K562 (cell line): ENCODE measurements at regions not wholly inside any gene's neighbourhood (a gene's known extent, or its start where the extent isn't known, plus 50 kb on each side); places are given as distances from the start of the nearest gene placed in this dataset.

Experiments
- ATAC-seq: fragments of 200-7000 bp; cut with Tn5 transposase; 3 replicates; pipeline ENCODE4 v1.9.1; 2020; ENCODE audit warnings: moderate library complexity
- BruUV-seq: library from RNA; stranded (reverse); fragments of 400-500 nt; replicated peaks from 2 replicates; lab custom pipeline; 2021; lab: Mats Ljungman, UMichigan
- CTCF ChIA-PET: fragments of 300-600 bp; formaldehyde crosslinking; extraction: SDS; loops from one replicate; lab custom pipeline; 2021; ENCODE audit warnings: low intra/inter-chr PET ratio; lab: Yijun Ruan, JAX
- POLR2A ChIA-PET: fragments of 300-600, 350-650 bp; sonication (Branson Sonifier 250); formaldehyde crosslinking; extraction: SDS; loops from one replicate; lab custom pipeline; 2021; ENCODE audit warnings: antibody characterized with exemption, inconsistent platforms; lab: Yijun Ruan, JAX
- DNase-seq, 4 experiments: peaks; one replicate each; pipeline versions ENCODE4 v3.0.0 to v3.0.0-alpha.2; 2011 to 2018; ENCODE audit warnings: low spot score in 3 of 4, mixed read lengths in 3 of 4; ENCODE audit errors: extremely low read depth in 1 of 4
- FAIRE-seq: peaks from 2 replicates; lab custom pipeline; 2011; peaks lifted over from hg19 to GRCh38; lab: Jason Lieb, UNC
- H2AFZ ChIP-seq: 2 replicates; pipeline ENCODE4 v1.6.0; 2011; ENCODE audit warnings: low read depth, low read length, control low read depth, inconsistent platforms
- H3K27ac ChIP-seq: fragments of 200-600 bp; 3 replicates; pipeline ENCODE4 v1.8.0; 2011; ENCODE audit warnings: low read depth, mild to moderate bottlenecking, control low read depth, inconsistent platforms, low read length, moderate library complexity, mixed read lengths; ENCODE audit errors: extremely low read depth
- H3K27me3 ChIP-seq, 2 experiments: fragments of 300-600 bp in 1 of 2; 2 replicates in 1 of 2; 3 replicates in 1 of 2; pipeline versions ENCODE4 v1.6.0 to v1.8.0; 2011; ENCODE audit warnings: inconsistent platforms in 2 of 2, low read length in 2 of 2, mild to moderate bottlenecking in 1 of 2, mixed read lengths in 1 of 2, moderate library complexity in 1 of 2; ENCODE audit not compliant: control insufficient read depth in 2 of 2, insufficient read depth in 2 of 2
- H3K36me3 ChIP-seq: fragments of 300-600 bp; 3 replicates; pipeline ENCODE4 v1.8.0; 2011; ENCODE audit warnings: mild to moderate bottlenecking, low read length, inconsistent platforms; ENCODE audit not compliant: control insufficient read depth, insufficient read depth
- H3K4me1 ChIP-seq, 2 experiments: fragments of 200-600 bp in 1 of 2; replicated peaks in 1 of 2; 2 replicates in 1 of 2; 3 replicates in 1 of 2; pipeline versions ENCODE4 v1.5.1 to v1.8.0; 2011; ENCODE audit warnings: inconsistent platforms in 2 of 2, low read length in 2 of 2, mild to moderate bottlenecking in 1 of 2, mixed read lengths in 1 of 2, moderate library complexity in 1 of 2; ENCODE audit not compliant: control insufficient read depth in 2 of 2, insufficient read depth in 2 of 2
- H3K4me2 ChIP-seq: 2 replicates; pipeline ENCODE4 v1.6.1; 2011; ENCODE audit warnings: low read length, control low read depth, inconsistent platforms, mixed read lengths; ENCODE audit not compliant: insufficient read depth
- H3K4me3 ChIP-seq: fragments of 200-600 bp; sonication (generic), shearing (Covaris generic); 2 replicates; pipeline ENCODE4 v1.5.1; 2016; ENCODE audit warnings: control low read depth, inconsistent platforms
- H3K79me2 ChIP-seq: fragments of 200-600 bp; 3 replicates; pipeline ENCODE4 v1.8.0; 2011; ENCODE audit warnings: low read length, inconsistent platforms; ENCODE audit not compliant: control insufficient read depth, insufficient read depth
- H3K9ac ChIP-seq, 2 experiments: 2 replicates each; pipeline versions ENCODE4 v1.6.0 to v1.6.1; 2011; ENCODE audit warnings: low read depth in 2 of 2, low read length in 2 of 2, control low read depth in 1 of 2, inconsistent platforms in 1 of 2, mild to moderate bottlenecking in 1 of 2, mixed read lengths in 1 of 2; ENCODE audit not compliant: insufficient read depth in 1 of 2
- H3K9me1 ChIP-seq: one replicate; pipeline ENCODE4 v1.6.0; 2011; ENCODE audit warnings: inconsistent platforms, mild to moderate bottlenecking, low read length, moderate library complexity; ENCODE audit not compliant: control insufficient read depth, insufficient read depth
- H3K9me3 ChIP-seq: replicated peaks from 2 replicates; pipeline ENCODE4 v1.5.1; 2011; ENCODE audit warnings: low read depth, low read length, inconsistent platforms; ENCODE audit not compliant: control insufficient read depth, insufficient read depth
- H4K20me1 ChIP-seq: replicated peaks from 2 replicates; pipeline ENCODE4 v1.6.1; 2011; ENCODE audit warnings: low read length, inconsistent platforms, mixed read lengths; ENCODE audit not compliant: control insufficient read depth, insufficient read depth
- BRF1 ChIP-seq: IDR thresholded peaks from 3 replicates; pipeline ENCODE4 v1.6.1; 2011; ENCODE audit warnings: borderline replicate concordance, mild to moderate bottlenecking; ENCODE audit not compliant: insufficient read length; ENCODE audit errors: extremely low read depth
- HDAC6 ChIP-seq: IDR thresholded peaks from 2 replicates; pipeline ENCODE4 v1.6.1; 2012; ENCODE audit warnings: low read depth, mild to moderate bottlenecking, control low read depth, inconsistent platforms, low read length, moderate library complexity
- LEF1 ChIP-seq: fragments of 450-650 bp; IDR thresholded peaks from 2 replicates; pipeline ENCODE4 v1.6.1; 2016; ENCODE audit warnings: mild to moderate bottlenecking
- MEF2A ChIP-seq: IDR thresholded peaks from 2 replicates; pipeline ENCODE4 v1.6.1; 2011; ENCODE audit warnings: low read depth, mild to moderate bottlenecking, low read length, moderate library complexity; ENCODE audit not compliant: control insufficient read depth
- NCOR1 ChIP-seq: fragments of 450-650 bp; IDR thresholded peaks from 2 replicates; pipeline ENCODE4 v1.6.1; 2016; ENCODE audit warnings: mild to moderate bottlenecking, moderate library complexity
- NFYB ChIP-seq: IDR thresholded peaks from 2 replicates; pipeline ENCODE4 v1.6.1; 2011; ENCODE audit warnings: mild to moderate bottlenecking, moderate library complexity; ENCODE audit not compliant: insufficient read length; ENCODE audit errors: extremely low read depth
- NRF1 ChIP-seq, 2 experiments: fragments of 450-650 bp; IDR thresholded peaks in 1 of 2; conservative IDR thresholded peaks in 1 of 2; 2 replicates each; pipeline ENCODE4 v1.6.1; 2014; ENCODE audit warnings: mild to moderate bottlenecking in 2 of 2
- RFX7 ChIP-seq: fragments of 250-450 bp; sonication (Bioruptor Pico); IDR thresholded peaks from 2 replicates; pipeline ENCODE4 v1.5.1; 2021; ENCODE audit warnings: mild to moderate bottlenecking
- SMARCC2 ChIP-seq: fragments of 450-650 bp; IDR thresholded peaks from 2 replicates; pipeline ENCODE4 v1.6.1; 2017; ENCODE audit warnings: antibody characterized with exemption, moderate library complexity, mild to moderate bottlenecking, low read depth
- ZFX ChIP-seq: sonication (generic); formaldehyde crosslinking; IDR thresholded peaks from 2 replicates; pipeline ENCODE4 v1.8.0; 2022; ENCODE audit warnings: mild to moderate bottlenecking, missing genetic modification reagents, moderate library complexity
- ZNF12 ChIP-seq: sonication (generic); formaldehyde crosslinking; IDR thresholded peaks from 2 replicates; pipeline ENCODE4 v1.4.0; 2020; ENCODE audit warnings: mild to moderate bottlenecking, missing genetic modification reagents
- ZNF324 ChIP-seq: fragments of 250-450 bp; sonication (Bioruptor Pico); IDR thresholded peaks from 2 replicates; pipeline ENCODE4 v1.4.0; 2020; ENCODE audit warnings: mild to moderate bottlenecking
- ZNF408 ChIP-seq: fragments of 250-450 bp; sonication (Bioruptor Pico); IDR thresholded peaks from 2 replicates; pipeline ENCODE4 v1.4.0; 2020; ENCODE audit warnings: low read depth, mild to moderate bottlenecking, moderate library complexity
- in situ Hi-C: fragments of 300-500 bp; cut with MboI; formaldehyde crosslinking; loops from 4 replicates; pipeline ENCODE4 v1.15.0; 2018; ENCODE audit warnings: inconsistent platforms, mixed read lengths
- intact Hi-C: fragments of 100-400 bp; cut with micrococcal nuclease; formaldehyde crosslinking; loops from 2 replicates; pipeline ENCODE4 v1.14.2; 2022
- TF ChIP-seq, protein P1 (sequence below): fragments of 250-450 bp; sonication (Bioruptor Pico); IDR thresholded peaks from 2 replicates; pipeline ENCODE4 v1.4.0; 2020
- TF ChIP-seq, protein P2 (sequence below), 2 experiments: IDR thresholded peaks; 2 replicates each; pipeline ENCODE4 v1.6.1; 2012; ENCODE audit warnings: improper control_type of control experiment in 2 of 2, low read depth in 2 of 2, low read length in 2 of 2, borderline replicate concordance in 1 of 2
- TF ChIP-seq, protein P3 (sequence below): sonication (generic); formaldehyde crosslinking; IDR thresholded peaks from 2 replicates; pipeline ENCODE4 v1.5.0; 2020; ENCODE audit warnings: missing genetic modification reagents

DNA sequence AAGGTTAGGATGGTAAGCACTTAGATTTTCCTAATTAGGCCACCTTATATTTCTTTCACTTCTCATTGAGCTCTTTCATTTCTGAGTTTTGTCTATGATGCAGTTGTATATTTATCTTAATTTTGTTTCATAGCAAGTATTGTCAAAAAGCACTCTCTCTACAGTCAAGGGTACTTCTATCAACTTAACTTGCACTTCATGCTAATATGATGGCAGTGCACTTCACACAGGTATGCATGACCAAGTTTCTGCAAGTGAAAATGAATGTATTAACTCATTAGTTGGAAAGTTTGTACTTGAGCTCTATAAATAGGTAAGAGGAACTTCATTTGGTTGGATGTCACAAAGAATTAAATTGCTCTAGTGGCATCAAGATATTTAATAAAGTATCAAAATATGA, 51.5 kb upstream of the CDH19 start:
- Histone ChIP-seq H2AFZ (no peak overlapping the region), H3K27me3 (no peaks in the 10 kb centered on the region), H3K79me2 (no peaks in the 10 kb centered on the region), H3K4me2 (no peak overlapping the region), H3K9me3 (no peaks in the 10 kb centered on the region), H3K27ac (no peak overlapping the region), H3K9ac (no peak overlapping the region), H3K36me3 (no peaks in the 10 kb centered on the region), H3K4me1 (no peaks in the 10 kb centered on the region), H3K4me3 (no peak overlapping the region), H4K20me1 (no peaks in the 10 kb centered on the region), H3K9me1 (no peaks in the 10 kb centered on the region)
- BruUV-seq: no TSS peak
- POLR2A ChIA-PET: no interaction called here
- in situ Hi-C loops: no loop called here
- intact Hi-C loops: no loop called here
- no peak for ATAC-seq
- no peak for FAIRE-seq
- CTCF ChIA-PET: no interaction called here
- no peak for DNase-seq
- no peak for TF ChIP-seq ZNF12 (CRISPR knock-in tag)
- TF ChIP-seq SMARCC2: no peak
- no peak for TF ChIP-seq ZNF408 (CRISPR knock-in tag)
- TF ChIP-seq ZNF324: no peak
- TF ChIP-seq, protein P1, sequence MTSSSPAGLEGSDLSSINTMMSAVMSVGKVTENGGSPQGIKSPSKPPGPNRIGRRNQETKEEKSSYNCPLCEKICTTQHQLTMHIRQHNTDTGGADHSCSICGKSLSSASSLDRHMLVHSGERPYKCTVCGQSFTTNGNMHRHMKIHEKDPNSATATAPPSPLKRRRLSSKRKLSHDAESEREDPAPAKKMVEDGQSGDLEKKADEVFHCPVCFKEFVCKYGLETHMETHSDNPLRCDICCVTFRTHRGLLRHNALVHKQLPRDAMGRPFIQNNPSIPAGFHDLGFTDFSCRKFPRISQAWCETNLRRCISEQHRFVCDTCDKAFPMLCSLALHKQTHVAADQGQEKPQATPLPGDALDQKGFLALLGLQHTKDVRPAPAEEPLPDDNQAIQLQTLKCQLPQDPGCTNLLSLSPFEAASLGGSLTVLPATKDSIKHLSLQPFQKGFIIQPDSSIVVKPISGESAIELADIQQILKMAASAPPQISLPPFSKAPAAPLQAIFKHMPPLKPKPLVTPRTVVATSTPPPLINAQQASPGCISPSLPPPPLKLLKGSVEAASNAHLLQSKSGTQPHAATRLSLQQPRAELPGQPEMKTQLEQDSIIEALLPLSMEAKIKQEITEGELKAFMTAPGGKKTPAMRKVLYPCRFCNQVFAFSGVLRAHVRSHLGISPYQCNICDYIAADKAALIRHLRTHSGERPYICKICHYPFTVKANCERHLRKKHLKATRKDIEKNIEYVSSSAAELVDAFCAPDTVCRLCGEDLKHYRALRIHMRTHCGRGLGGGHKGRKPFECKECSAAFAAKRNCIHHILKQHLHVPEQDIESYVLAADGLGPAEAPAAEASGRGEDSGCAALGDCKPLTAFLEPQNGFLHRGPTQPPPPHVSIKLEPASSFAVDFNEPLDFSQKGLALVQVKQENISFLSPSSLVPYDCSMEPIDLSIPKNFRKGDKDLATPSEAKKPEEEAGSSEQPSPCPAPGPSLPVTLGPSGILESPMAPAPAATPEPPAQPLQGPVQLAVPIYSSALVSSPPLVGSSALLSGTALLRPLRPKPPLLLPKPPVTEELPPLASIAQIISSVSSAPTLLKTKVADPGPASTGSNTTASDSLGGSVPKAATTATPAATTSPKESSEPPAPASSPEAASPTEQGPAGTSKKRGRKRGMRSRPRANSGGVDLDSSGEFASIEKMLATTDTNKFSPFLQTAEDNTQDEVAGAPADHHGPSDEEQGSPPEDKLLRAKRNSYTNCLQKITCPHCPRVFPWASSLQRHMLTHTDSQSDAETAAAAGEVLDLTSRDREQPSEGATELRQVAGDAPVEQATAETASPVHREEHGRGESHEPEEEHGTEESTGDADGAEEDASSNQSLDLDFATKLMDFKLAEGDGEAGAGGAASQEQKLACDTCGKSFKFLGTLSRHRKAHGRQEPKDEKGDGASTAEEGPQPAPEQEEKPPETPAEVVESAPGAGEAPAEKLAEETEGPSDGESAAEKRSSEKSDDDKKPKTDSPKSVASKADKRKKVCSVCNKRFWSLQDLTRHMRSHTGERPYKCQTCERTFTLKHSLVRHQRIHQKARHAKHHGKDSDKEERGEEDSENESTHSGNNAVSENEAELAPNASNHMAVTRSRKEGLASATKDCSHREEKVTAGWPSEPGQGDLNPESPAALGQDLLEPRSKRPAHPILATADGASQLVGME (CRISPR knock-in tag): no peak
- TF ChIP-seq LEF1: no peak
- no peak for TF ChIP-seq ZFX
- TF ChIP-seq HDAC6: no peak
- TF ChIP-seq NRF1 (conservative IDR thresholded peaks at IDR 0.05 in 1 of 2, IDR thresholded peaks at IDR 0.05 in 1 of 2): no peak
- no peak for TF ChIP-seq NFYB
- TF ChIP-seq, protein P2, sequence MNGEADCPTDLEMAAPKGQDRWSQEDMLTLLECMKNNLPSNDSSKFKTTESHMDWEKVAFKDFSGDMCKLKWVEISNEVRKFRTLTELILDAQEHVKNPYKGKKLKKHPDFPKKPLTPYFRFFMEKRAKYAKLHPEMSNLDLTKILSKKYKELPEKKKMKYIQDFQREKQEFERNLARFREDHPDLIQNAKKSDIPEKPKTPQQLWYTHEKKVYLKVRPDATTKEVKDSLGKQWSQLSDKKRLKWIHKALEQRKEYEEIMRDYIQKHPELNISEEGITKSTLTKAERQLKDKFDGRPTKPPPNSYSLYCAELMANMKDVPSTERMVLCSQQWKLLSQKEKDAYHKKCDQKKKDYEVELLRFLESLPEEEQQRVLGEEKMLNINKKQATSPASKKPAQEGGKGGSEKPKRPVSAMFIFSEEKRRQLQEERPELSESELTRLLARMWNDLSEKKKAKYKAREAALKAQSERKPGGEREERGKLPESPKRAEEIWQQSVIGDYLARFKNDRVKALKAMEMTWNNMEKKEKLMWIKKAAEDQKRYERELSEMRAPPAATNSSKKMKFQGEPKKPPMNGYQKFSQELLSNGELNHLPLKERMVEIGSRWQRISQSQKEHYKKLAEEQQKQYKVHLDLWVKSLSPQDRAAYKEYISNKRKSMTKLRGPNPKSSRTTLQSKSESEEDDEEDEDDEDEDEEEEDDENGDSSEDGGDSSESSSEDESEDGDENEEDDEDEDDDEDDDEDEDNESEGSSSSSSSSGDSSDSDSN (IDR thresholded peaks at IDR 0.05; ENCODE audit: borderline replicate concordance in 1 of 2, low read depth in 2 of 2, low read length in 2 of 2): no peak
- TF ChIP-seq, protein P3, sequence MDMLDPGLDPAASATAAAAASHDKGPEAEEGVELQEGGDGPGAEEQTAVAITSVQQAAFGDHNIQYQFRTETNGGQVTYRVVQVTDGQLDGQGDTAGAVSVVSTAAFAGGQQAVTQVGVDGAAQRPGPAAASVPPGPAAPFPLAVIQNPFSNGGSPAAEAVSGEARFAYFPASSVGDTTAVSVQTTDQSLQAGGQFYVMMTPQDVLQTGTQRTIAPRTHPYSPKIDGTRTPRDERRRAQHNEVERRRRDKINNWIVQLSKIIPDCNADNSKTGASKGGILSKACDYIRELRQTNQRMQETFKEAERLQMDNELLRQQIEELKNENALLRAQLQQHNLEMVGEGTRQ: no peak
- TF ChIP-seq MEF2A: no peak
- TF ChIP-seq RFX7 (CRISPR knock-in tag): no peak
- no peak for TF ChIP-seq BRF1
- no peak for TF ChIP-seq NCOR1
